Hematopoietic multipotent progenitor cell treated with erythropoietin and hydrocortisone succinate and interleukin-3 and kit ligand, for 8 days (in vitro differentiated cells): ENCODE measurements at regions not wholly inside any gene's neighbourhood (a gene's known extent, or its start where the extent isn't known, plus 50 kb on each side); places are given as distances from the start of the nearest gene placed in this dataset.

Experiments
- DNase-seq: peaks from one replicate; pipeline ENCODE4 v3.0.0-alpha.2; 2015

GRCh38 chr10:2980791-2981360, 86.5 kb upstream of the PFKP start:
- no peak for DNase-seq

- no peak for DNase-seq
Measured at GRCh38 chr10:2980116-2980515, 87.2 kb upstream of the PFKP start.

DNA sequence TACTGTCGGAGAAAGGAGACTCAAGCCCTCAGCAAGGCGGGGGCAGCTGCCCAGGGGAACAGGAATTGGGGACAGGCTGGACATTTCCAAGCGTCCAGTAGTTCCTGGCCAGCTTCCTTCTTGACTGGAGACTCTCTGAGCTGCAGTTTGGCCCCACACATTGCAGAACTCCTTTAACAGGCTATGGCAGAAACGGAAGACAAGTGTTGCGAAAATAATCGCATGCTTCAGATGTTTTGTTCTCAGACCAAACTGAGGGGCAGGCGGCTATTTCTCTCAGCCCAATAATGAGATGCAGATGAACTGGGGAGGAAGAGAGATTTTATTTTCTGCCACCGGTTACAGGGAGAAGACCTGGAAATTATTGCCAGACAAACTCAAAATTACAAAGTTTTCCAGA, 88.0 kb upstream of the PFKP start:
- DNase-seq = no peak

DNA sequence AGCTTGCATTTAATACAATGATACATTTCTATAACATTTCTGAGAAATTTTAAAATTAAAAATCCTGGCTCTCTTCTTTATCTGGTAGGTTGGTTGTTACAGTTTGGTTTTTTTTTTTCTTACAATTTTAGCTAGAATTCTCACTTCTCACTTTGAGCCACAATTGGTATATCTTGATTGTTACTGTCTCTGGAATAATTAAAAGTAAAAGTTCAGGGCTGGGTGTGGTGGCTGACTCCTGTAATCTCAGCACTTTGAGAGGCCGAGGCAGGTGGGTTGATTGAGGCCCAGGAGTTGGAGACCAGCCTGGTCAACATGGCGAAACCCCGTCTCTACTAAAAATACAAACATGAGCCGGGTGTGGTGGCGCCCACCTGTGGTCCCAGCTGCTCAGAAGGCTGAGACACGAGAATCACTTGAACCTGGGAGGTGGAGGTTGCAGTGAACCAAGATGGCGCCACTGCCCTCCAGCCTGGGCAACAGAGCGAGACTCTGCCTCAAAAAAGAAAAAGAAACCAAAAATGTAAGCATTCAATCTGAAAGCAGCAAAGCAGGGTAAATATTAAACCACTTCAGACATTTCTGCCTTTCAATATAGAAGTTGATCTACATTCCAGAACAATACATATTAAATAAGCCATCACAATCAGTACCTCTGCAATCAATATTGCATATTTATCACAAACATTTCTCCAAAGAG, 88.6 kb upstream of the PFKP start:
- DNase-seq = no peak

DNA sequence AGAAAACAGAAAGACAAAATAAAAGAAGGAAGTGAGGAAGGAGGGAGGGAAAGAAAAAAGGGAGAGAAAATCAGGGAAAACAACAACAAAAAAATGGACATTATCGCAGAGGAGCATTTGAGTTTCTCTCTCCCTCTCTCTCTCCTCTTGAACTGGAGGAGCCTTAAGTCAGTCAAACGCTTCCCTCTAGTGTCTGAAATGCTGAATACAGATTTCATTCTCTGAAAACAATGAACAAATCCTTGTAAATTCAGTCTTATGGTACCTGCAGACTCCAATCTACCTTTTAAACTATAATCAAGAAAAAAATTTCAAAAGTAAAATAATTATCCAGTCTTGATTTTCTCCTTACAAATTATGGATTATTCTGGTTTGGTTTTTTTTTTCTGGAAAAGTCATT, 89.2 kb upstream of the PFKP start:
- DNase-seq = peak; percentile 40

DNA sequence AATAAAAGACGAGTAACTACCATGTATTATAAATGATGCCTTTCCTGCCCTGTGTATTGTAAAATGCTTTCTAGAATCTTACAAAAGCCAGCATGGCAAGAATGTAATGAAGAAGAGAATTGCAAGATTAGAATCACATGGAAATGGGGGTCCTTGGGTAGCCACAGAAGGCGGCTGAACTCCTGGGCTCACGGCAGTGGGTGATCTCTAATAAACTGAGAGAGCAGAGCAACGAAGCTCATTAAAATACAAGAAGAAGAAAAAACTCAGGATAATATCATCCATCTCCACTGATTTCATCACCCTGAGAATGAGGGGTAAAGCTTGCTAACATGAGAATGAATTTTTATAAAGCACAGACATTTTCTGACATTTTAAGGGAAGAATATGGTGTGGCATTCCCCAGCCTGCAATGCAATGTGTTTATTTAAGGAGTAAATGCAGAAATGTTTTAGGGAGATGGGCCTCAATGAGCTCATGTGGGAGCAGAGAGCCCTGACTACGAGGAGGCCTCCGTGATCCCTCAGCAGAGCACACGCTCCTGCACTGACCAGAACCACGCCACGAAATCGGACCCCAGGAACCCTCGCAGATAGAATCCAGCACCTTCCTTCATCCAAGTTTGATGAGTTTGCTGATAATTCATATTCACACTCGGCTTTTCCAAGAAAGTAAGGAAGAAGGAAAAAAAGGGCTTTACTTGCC, 92.7 kb upstream of the PFKP start:
- DNase-seq = no peak

DNA sequence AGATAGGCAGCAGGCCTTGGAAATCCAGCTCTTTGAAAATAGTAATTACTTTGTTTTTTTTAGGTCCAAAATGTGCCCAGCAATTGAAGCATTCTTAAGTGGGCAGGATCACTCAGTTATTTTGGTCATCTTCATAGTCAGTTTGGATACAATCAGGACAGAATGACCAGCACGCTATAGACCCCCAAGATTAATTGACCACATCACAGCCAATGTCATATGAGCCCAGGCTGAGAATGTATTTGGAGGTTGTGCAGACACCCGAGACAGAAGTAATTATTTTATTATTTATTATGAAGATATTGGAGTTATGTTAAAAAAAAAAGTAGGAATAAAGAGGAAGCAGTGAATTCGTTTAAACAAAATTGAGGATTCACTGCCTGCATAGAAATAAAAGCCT, 93.3 kb upstream of the PFKP start:
- no peak for DNase-seq

DNA sequence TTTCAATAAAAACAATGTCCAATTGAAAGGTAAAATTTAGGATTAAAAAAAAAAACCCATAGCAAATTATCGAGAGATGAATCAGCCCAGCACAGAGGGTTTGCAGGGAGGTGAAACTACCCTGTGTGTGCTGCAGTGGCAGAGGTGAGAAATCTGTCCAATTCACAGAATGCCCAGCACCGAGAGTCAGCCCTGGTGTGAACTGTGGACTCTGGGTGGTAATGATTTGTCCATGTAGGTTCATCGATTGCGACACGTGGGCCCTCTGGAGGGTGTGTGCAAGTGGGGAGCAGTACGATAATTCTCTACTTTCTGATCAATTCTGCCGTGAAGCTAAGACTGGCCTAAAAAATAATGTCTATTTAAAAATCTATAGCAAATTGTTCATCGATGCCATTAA, 94.5 kb upstream of the PFKP start:
- DNase-seq = no peak

- no peak for DNase-seq
Measured at GRCh38 chr10:2972216-2972615, 95.1 kb upstream of the PFKP start.

GRCh38 chr10:2970190-2970823, 97.0 kb upstream of the PFKP start:
- no peak for DNase-seq

GRCh38 chr10:2968401-2969058, 98.8 kb upstream of the PFKP start:
- DNase-seq = no peak

DNA sequence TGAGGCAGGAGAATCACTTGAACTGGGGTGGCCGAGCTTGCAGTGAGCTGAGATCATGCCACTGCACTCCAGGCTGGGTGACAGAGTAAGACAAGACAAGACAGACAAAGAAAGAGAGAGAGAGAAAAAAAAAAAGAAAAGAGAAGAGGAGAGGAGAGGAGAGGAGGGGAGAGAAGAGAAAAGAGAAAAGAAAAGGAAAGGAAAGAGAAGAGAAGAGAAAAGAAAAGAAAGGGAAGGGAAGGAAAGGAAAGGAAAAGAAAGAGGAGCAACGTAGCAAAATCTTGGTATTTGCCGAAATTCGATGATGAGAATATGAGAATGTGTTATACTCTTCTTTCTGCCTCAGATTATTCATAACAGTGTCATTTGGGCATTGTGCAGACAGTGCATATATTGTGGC, 101.2 kb upstream of the PFKP start:
- DNase-seq = no peak

GRCh38 chr10:2964632-2965296, 102.6 kb upstream of the PFKP start:
- peak; percentile 11 for DNase-seq

- no peak for DNase-seq
Measured at GRCh38 chr10:2963889-2964631, 103.3 kb upstream of the PFKP start.

DNA sequence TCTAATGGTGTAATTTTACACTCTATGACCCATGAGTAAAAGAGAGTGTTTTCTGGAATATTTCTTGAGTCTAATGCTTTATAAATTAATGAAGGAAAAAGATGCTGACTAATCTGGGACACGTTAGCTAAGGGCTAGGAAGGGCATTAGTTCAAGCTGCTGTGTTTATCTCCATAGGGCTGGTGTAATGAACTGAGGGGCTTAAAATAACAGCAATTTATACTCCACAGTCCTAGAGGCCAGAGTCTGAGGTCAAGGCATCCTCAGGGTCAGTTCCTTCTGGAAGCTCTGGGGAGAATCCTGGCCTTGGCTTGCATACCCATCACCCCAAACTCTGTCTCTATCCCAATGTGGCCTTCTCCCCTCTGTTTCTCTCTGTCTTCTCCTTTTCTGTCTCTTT, 105.2 kb upstream of the PFKP start:
- DNase-seq = no peak

DNA sequence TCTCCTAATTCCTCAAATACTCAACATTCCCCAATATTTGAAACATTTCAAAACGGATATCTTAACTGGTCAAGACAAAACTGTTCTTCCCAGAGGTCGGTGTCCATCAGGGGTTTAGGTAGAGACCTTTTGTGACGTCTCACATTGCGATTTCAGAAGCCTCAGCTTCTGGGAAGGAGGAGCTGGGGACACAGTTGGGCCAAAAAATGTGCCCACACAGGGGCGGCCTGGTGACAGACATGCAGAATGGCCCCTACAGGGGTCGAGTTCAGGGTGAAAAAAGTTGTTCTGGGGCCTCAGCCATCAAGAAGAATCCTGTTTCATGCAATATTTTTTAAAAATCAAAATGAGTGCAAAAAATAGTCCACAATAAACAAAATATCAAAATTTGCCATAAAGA, 108.7 kb upstream of the PFKP start:
- no peak for DNase-seq

DNA sequence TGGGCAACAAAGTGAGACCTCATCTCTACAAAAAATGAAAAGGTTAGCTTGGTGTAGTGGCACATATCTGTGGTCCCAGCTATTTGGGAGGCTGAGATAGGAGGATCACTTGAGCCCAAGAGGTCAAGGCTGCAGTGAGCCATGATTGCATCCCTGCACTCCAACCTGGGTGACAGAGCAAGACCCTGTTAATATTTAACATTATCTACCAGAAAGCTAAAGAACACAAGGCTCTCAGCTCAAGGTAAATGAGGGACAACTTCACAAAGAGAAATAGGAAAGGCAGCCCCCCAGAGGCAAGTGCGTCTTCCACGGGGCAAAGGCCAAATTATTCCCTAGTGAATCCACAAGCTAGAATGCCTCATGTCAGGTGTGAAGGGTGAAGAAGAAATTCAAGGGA, 109.6 kb upstream of the PFKP start:
- no peak for DNase-seq

GRCh38 chr10:2955064-2955463, 112.3 kb upstream of the PFKP start:
- no peak for DNase-seq

DNA sequence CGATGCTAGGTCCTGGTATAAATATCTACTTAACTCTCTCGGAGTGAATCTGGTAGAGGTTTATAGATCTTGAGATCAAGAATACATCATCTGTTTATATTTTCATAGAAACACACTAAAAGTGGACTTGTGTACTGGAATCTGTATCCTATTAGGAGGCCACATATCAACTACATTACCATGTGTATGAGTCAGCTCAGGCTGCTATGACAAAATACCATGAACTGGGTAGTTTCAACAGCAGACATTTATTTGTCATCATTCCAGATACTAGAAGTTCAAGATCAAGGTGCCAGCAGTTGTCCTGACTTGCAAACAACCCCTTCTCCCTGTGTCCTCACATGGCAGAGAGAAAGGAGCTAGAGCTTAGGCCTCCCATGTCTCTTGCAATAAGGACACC, 113.9 kb upstream of the PFKP start:
- DNase-seq = no peak

DNA sequence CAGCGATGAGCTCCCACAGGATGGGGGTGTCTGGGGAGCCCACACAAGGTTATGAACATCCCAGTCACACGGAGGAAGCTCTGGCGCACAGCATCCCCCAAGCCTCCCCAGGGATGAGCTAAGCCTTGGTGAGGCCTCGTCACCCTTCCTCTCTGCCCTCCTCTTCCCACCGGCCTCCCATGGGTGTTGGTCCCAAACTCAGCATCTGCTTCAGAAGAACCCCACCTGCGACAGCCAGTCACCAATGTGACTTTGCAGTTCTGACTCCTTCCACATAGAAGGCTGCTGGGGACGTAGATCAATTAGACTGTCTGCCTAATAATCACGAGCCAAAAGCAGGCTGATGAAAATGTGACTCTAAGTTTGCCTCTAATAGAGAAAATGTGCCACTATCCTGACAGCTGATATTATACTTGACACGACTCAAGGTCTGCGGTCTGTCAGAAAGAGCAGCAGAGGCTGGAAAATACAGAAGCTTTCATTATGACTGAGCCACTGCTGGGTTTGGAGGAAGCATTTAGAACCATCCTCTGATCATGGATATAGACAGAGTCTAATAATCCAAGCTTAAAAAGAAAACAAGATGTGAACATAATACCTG, 116.0 kb upstream of the PFKP start:
- no peak for DNase-seq

- DNase-seq = no peak
Measured at GRCh38 chr10:2950546-2950945, 116.8 kb upstream of the PFKP start.

DNA sequence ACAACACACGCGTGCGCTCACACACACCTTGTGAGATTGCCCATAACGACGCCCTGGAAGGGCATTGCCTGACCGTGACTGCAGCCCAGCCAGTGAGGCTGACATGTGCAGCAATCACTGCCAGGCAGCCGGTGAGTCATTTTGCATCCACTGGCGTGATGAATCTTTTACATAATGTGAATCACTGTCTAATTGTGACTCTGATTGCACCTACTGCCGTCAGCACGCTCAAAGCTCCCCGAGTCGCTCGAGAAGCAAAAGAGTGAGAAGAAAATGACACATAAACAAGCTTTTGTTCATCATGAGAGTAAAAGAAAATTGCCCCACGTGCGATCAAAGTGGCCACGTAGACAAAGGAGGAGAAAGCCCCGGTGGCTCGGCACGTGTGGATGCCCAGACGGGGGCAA, 117.4 kb upstream of the PFKP start:
- no peak for DNase-seq
